GM19099 (cell line): ENCODE measurements at regions not wholly inside any gene's neighbourhood (a gene's known extent, or its start where the extent isn't known, plus 50 kb on each side); places are given as distances from the start of the nearest gene placed in this dataset.

Source experiments
- POLR2A ChIP-seq: IDR thresholded peaks from 3 replicates; pipeline ENCODE4 v1.6.1; 2011; ENCODE audit warnings: low read depth; ENCODE audit not compliant: insufficient read length; ENCODE audit errors: extremely low read depth

GRCh38 chr14:101631199-101631598, 69.9 kb downstream of the DIO3 start:
- no peak for TF ChIP-seq POLR2A

GRCh38 chr14:101632520-101632919, 71.2 kb downstream of the DIO3 start:
- TF ChIP-seq POLR2A: no peak

- TF ChIP-seq POLR2A: no peak
These were observed 72.0 kb downstream of the DIO3 start for GRCh38 chr14:101633276-101633675.

GRCh38 chr14:101634202-101634849, 73.0 kb downstream of the DIO3 start:
- TF ChIP-seq POLR2A: no peak

GRCh38 chr14:101634850-101635748, 73.8 kb downstream of the DIO3 start:
- TF ChIP-seq POLR2A: no peak

DNA sequence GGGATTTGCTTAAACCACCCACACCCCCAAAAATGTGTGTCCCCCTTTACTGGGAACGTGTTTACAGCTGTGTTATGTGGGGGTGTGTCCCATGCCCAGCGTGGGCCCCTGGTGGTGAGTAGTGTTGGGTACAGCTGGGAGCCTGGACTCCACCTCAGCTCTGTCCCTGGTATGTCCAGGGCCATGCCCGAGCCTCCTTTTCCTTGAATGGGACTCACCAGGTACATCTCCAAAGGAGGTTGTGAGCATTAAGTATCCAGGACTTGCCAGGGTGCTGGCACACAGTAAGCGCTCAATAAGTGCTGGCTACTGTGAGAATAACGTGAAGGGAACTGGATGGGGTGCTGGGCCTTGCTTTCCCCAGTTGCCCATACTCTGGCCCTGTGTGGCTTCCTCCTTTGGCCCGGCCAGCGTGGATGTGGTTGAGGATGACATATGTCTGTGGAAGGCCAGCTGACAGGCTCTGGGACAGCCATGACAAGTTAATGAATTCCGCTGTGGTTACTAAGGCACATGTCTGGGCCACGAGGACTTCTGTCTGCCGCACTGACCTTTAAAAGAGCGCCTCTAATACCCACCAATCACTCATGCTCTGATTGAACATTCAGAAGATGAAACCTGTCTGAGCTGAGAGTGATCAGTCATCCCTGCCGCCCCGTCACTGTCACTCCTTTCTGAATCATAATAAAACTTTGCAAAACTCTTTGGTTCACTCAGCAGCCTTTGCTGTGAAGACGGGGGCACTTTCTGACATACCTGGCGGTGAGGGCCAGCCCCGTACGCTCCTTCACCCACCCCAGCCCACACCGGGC, 74.7 kb downstream of the DIO3 start:
- TF ChIP-seq POLR2A: no peak

DNA sequence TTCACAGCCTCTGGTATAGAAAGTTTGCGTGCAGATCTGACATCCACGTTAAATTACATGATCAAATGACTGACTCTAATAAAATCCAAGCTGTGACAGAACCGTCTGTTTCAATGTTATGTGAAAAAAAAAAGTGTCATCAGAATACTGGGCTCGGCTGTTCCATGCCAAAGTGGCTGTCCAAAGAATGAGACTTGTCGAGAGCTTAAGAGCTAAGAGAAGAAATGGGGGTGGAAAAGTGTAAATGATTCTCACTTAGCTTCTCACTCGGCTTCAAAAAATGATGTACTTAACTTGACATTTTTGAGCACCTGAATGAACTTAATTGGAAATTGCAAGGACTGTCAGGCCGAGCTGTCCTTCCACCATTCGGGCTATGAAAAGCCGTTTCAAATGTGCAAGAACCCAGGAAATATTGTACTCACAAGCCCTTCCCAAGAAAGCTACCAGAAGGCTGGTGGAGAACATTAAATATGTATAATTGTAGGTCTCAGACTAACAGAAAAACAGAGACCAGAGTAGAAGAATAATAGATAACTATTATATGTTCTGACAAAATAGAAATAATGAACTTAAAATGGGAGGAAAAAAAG, 78.0 kb downstream of the DIO3 start:
- no peak for TF ChIP-seq POLR2A

DNA sequence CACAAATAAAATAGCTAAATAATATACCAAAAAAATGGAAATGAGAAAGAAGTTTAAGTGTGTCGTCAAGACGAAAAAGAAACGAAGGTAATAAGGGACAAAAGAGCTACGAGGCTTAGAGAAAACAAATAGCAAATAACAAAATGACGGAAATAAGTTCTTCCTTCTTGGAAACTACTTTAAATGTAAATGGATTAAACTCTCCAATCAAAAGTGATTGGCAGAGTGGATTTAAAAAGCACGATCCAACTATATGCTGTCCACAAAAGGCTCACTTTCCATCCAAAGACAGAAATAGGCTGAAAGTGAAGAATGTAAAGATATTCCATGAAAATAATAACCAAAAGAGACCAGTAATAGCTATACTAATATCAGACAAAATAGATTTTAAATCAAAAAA, 82.4 kb downstream of the DIO3 start:
- TF ChIP-seq POLR2A: no peak

DNA sequence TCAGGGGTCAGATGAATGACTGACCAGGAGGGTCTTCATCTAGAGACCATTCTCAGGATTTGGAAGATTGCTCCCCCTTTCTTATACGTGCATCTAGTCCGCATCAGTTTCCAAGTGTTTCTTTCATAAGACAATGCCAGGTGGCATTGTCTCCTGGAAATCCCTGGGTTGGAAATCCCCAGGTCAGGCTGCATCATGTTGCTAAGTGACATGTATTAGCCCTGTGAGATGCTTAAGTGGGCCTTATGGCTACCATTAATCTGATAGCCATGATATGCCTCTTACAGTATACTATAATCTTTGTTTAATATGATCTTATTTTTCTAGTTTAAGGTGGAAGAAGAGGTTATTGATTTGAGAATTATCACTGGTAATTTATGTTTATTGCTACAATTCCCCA, 92.8 kb downstream of the DIO3 start:
- no peak for TF ChIP-seq POLR2A

DNA sequence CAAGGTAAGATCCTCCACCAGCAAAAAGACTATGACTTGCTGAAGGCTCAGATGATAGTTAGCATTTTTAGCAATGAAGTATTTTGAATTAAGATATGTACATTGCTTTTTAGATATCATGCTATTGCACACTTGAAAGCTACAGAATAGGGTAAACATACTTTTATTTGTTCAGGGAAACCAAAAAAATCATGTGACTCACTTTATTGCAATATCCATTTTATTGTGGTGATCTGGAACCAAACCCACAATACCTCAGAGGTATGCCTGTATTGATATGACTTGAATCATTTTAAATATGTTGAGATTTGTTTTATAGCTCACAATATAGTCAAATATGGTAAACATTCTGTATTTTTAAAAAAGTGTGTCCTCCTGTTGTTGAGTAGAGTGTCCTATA, 96.1 kb downstream of the DIO3 start:
- no peak for TF ChIP-seq POLR2A

DNA sequence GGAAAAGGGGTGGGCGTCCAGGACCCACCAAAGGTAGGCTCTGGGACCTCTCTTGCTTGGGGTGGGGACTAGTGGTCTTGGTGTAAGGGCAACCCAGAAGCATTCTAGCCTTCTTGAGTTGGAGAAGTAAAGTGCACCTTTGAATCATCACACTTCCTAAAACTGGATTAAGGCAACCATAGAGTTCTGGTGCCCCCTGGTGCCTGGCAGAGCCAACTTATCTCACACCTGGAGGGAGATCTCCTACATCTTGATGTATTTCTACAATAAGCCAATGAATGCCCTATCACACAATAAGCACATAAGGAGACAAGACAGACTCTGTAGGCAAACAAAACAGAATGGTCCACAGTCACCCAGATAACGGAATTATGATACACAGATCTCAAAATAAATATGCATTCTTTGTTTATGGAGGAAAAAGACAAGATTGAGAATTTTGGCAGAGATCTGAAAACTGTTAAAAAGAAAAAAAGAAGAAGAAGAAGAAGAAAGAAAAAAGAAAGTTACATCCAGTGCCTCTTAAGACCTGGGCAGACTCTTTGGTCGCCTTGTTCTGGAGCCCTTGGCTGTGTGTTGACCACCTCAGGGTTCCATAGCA, 95.9 kb upstream of the PPP2R5C start:
- no peak for TF ChIP-seq POLR2A

GRCh38 chr14:101666264-101666663, 95.2 kb upstream of the PPP2R5C start:
- TF ChIP-seq POLR2A: no peak

DNA sequence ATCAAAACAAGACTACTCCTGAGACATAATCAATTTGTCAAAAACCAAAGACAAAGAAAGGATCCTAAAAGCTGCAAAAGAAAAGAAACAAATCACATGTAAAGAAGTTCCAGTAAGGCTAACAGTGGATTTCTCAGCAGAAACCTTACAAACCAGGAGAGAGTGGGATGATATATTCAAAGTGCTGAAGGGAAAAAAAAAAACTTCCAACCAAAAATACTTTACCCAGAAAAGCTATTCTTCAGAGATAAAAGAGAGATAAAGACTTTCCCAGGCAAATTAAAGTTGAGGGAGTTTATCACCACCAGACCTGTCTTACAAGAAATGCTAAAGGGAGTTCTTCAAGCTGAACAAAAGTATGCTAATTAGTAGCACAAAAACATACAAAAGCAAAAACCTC, 91.9 kb upstream of the PPP2R5C start:
- no peak for TF ChIP-seq POLR2A

- TF ChIP-seq POLR2A: no peak
These were observed 87.6 kb upstream of the PPP2R5C start for GRCh38 chr14:101673873-101674272.

DNA sequence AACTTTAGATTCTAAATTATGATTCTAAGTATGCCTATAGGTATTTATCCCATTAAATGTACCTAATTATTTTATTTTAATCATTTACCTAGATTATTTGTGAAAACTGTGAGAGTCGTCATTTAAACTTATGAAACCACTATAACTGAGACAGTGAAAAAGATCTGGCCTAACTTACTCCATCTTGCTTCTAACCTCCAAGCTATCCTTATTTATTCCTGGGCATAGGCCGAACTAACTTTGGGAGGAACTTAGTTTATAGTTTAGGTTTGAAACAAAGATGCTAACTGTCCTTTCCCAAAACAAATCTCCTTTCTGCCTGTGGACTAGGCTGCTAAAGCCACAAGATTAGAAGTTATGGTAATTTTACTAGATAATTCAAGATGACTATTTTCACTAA, 79.7 kb upstream of the PPP2R5C start:
- no peak for TF ChIP-seq POLR2A

GRCh38 chr14:101683365-101683764, 78.1 kb upstream of the PPP2R5C start:
- no peak for TF ChIP-seq POLR2A
